ENCODE measurements at regions not wholly inside any gene's neighbourhood (a gene's known extent, or its start where the extent isn't known, plus 50 kb on each side); places are given as distances from the start of the nearest gene placed in this dataset.

- Histone ChIP-seq H3K9me3 (ENCODE audit: insufficient read depth, low read length, severe bottlenecking) (no peaks in the 10 kb centered on the region), H2AFZ (ENCODE audit: low read depth, low read length) (no peak overlapping the region), H3K4me1 (ENCODE audit: insufficient read depth, low read length) (no peaks in the 10 kb centered on the region), H3K79me2 (ENCODE audit: insufficient read depth, low read length) (no peaks in the 10 kb centered on the region), H3K36me3 (ENCODE audit: insufficient read depth, low read length) (no peaks in the 10 kb centered on the region), H3K4me3 (ENCODE audit: low read depth in 1 of 2, low read length in 2 of 2) (no peak overlapping the region), H3K27me3 (ENCODE audit: insufficient read depth, low read length, poor library complexity) (no peaks in the 10 kb centered on the region), H3K9ac (ENCODE audit: low read depth, low read length) (no peak overlapping the region), H3K27ac (ENCODE audit: low read length) (no peak overlapping the region), H3K4me2 (ENCODE audit: insufficient read depth, low read length) (no peak overlapping the region), H4K20me1 (ENCODE audit: insufficient read depth, low read length) (no peaks in the 10 kb centered on the region)
- no peak for ATAC-seq (ENCODE audit: insufficient read depth, low read depth)
- TF ChIP-seq EZH2 (IDR thresholded peaks at IDR 0.05; ENCODE audit: borderline replicate concordance, low read depth, low read length, severe bottlenecking) (no peak), CTCF (IDR thresholded peaks at IDR 0.05; ENCODE audit: borderline replicate concordance, extremely low read depth, low read length, poor library complexity, severe bottlenecking) (no peak)
- no peak for DNase-seq
Measured at GRCh38 chr1:192936313-192937018, 122.7 kb downstream of the UCHL5 start.

GRCh38 chr1:192937128-192937527, 122.0 kb downstream of the UCHL5 start:
- DNase-seq (no peak), ATAC-seq (ENCODE audit: insufficient read depth, low read depth) (no peak)
- Histone ChIP-seq H3K4me3 (ENCODE audit: low read depth in 1 of 2, low read length in 2 of 2) (no peak overlapping the region), H3K9me3 (ENCODE audit: insufficient read depth, low read length, severe bottlenecking) (no peaks in the 10 kb centered on the region), H4K20me1 (ENCODE audit: insufficient read depth, low read length) (no peaks in the 10 kb centered on the region), H3K27ac (ENCODE audit: low read length) (no peak overlapping the region), H3K36me3 (ENCODE audit: insufficient read depth, low read length) (no peaks in the 10 kb centered on the region), H3K4me2 (ENCODE audit: insufficient read depth, low read length) (no peak overlapping the region), H3K27me3 (ENCODE audit: insufficient read depth, low read length, poor library complexity) (no peaks in the 10 kb centered on the region), H3K79me2 (ENCODE audit: insufficient read depth, low read length) (no peaks in the 10 kb centered on the region), H3K4me1 (ENCODE audit: insufficient read depth, low read length) (no peaks in the 10 kb centered on the region), H2AFZ (ENCODE audit: low read depth, low read length) (no peak overlapping the region), H3K9ac (ENCODE audit: low read depth, low read length) (no peak overlapping the region)
- TF ChIP-seq CTCF (IDR thresholded peaks at IDR 0.05; ENCODE audit: borderline replicate concordance, extremely low read depth, low read length, poor library complexity, severe bottlenecking) (no peak), EZH2 (IDR thresholded peaks at IDR 0.05; ENCODE audit: borderline replicate concordance, low read depth, low read length, severe bottlenecking) (no peak)

- no peak overlapping the region for H3K4me3 ChIP-seq (ENCODE audit: low read depth in 1 of 2, low read length in 2 of 2)
- no peak for DNase-seq
- no peak overlapping the region for H3K27ac ChIP-seq (ENCODE audit: low read length)
- no peak overlapping the region for H3K4me2 ChIP-seq (ENCODE audit: insufficient read depth, low read length)
- ATAC-seq (ENCODE audit: insufficient read depth, low read depth) = no peak
- no peaks in the 10 kb centered on the region for H3K27me3 ChIP-seq (ENCODE audit: insufficient read depth, low read length, poor library complexity)
- no peaks in the 10 kb centered on the region for H3K36me3 ChIP-seq (ENCODE audit: insufficient read depth, low read length)
- no peaks in the 10 kb centered on the region for H3K9me3 ChIP-seq (ENCODE audit: insufficient read depth, low read length, severe bottlenecking)
- TF ChIP-seq EZH2 (IDR thresholded peaks at IDR 0.05; ENCODE audit: borderline replicate concordance, low read depth, low read length, severe bottlenecking) (no peak), CTCF (IDR thresholded peaks at IDR 0.05; ENCODE audit: borderline replicate concordance, extremely low read depth, low read length, poor library complexity, severe bottlenecking) (no peak)
- no peaks in the 10 kb centered on the region for H4K20me1 ChIP-seq (ENCODE audit: insufficient read depth, low read length)
- H3K4me1 ChIP-seq (ENCODE audit: insufficient read depth, low read length) = no peaks in the 10 kb centered on the region
- H3K79me2 ChIP-seq (ENCODE audit: insufficient read depth, low read length) = no peaks in the 10 kb centered on the region
- no peak overlapping the region for H2AFZ ChIP-seq (ENCODE audit: low read depth, low read length)
- H3K9ac ChIP-seq (ENCODE audit: low read depth, low read length) = no peak overlapping the region
Measured at GRCh38 chr1:192939440-192939839, 119.7 kb downstream of the UCHL5 start.

All from DND-41 (cell line).